ENCODE measurements at regions not wholly inside any gene's neighbourhood (a gene's known extent, or its start where the extent isn't known, plus 50 kb on each side); places are given as distances from the start of the nearest gene placed in this dataset.

- Histone ChIP-seq H3K79me2 (ENCODE audit: insufficient read depth) (no peaks in the 10 kb centered on the region), H3K27ac (no peak overlapping the region), H2AFZ (no peak overlapping the region), H4K20me1 (ENCODE audit: insufficient read depth) (no peaks in the 10 kb centered on the region), H3K4me2 (ENCODE audit: unreplicated experiment) (no peak overlapping the region), H3K9ac (no peak overlapping the region), H3K9me2 (ENCODE audit: insufficient read depth) (no peaks in the 10 kb centered on the region), H3K4me3 (no peak overlapping the region), H3K9me3 (ENCODE audit: low read depth) (no peaks in the 10 kb centered on the region), H3F3A (ENCODE audit: insufficient read depth) (no peaks in the 10 kb centered on the region), H3K27me3 (replicated peaks; ENCODE audit: insufficient read depth) (peaks cover 17% of the 10 kb centered on the region; the same call in 1 of the 2 replicates), H3K4me1 (ENCODE audit: insufficient read depth) (no peaks in the 10 kb centered on the region), H3K36me3 (ENCODE audit: low read depth) (no peaks in the 10 kb centered on the region)
- DNase-seq: no peak
- TF ChIP-seq EZH2phosphoT487 (IDR thresholded peaks at IDR 0.05; ENCODE audit: insufficient read depth, low read depth): no peak
- no peak for TF ChIP-seq EZH2 (IDR thresholded peaks at IDR 0.05; ENCODE audit: insufficient read depth, poor library complexity, severe bottlenecking)
- WGBS, 2 experiments (ENCODE audit: low coverage in 1 of 2, low lambda C conversion rate in 2 of 2, missing lambda C conversion rate in 2 of 2): 15 to 22% methylated on average over 2 of the region's 2 CpGs
- in situ Hi-C loops (cut with MboI): no loop called here
Measured at GRCh38 chr10:58089739-58090138, 178.0 kb downstream of the IPMK start.

DNA sequence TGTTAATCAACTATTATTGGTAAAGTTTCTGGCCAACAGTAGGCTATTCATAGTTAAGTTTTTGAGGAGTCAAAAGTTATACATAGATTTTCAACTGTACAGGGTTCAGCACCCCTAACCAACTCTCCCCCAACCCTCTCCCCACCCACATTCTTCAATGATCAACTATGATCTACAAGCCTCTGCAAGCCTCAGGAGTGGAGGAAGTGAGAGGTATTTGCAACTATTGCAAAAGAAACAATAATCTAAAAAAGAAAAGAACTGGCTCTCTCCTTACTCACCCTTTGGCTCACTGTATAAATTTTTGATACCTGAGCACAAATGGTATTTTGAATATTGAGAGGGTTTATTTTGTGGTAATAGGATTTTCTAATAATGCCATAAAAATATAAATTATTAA, 179.8 kb downstream of the IPMK start:
- in situ Hi-C loops (cut with MboI): no loop called here
- H3K9me2 ChIP-seq (ENCODE audit: insufficient read depth): no peaks in the 10 kb centered on the region

GRCh38 chr10:58086763-58087150, 180.9 kb downstream of the IPMK start:
- Histone ChIP-seq H3K79me2 (ENCODE audit: insufficient read depth) (no peaks in the 10 kb centered on the region), H3K27ac (no peak overlapping the region), H3K9me3 (ENCODE audit: low read depth) (no peaks in the 10 kb centered on the region), H3F3A (ENCODE audit: insufficient read depth) (no peaks in the 10 kb centered on the region), H3K9me2 (ENCODE audit: insufficient read depth) (no peaks in the 10 kb centered on the region), H3K4me2 (ENCODE audit: unreplicated experiment) (no peak overlapping the region), H2AFZ (no peak overlapping the region), H3K36me3 (ENCODE audit: low read depth) (no peaks in the 10 kb centered on the region), H3K9ac (no peak overlapping the region), H3K27me3 (replicated peaks; ENCODE audit: insufficient read depth) (peaks cover 15% of the 10 kb centered on the region; the same call in 1 of the 2 replicates), H3K4me3 (no peak overlapping the region), H3K4me1 (ENCODE audit: insufficient read depth) (no peaks in the 10 kb centered on the region), H4K20me1 (ENCODE audit: insufficient read depth) (no peaks in the 10 kb centered on the region)
- DNase-seq: no peak
- in situ Hi-C loops (cut with MboI): no loop called here
- WGBS, 2 experiments (ENCODE audit: low coverage in 1 of 2, low lambda C conversion rate in 2 of 2, missing lambda C conversion rate in 2 of 2): 54 to 56% methylated on average over 2 of the region's 2 CpGs
- TF ChIP-seq EZH2phosphoT487 (IDR thresholded peaks at IDR 0.05; ENCODE audit: insufficient read depth, low read depth): no peak
- TF ChIP-seq EZH2 (IDR thresholded peaks at IDR 0.05; ENCODE audit: insufficient read depth, poor library complexity, severe bottlenecking): no peak

More for the DNA sequence above, 179.8 kb downstream of the IPMK start:
- Histone ChIP-seq H3K27me3 (replicated peaks; ENCODE audit: insufficient read depth) (peaks cover 17% of the 10 kb centered on the region; the same call in 1 of the 2 replicates), H3K4me1 (ENCODE audit: insufficient read depth) (no peaks in the 10 kb centered on the region), H3F3A (ENCODE audit: insufficient read depth) (no peaks in the 10 kb centered on the region), H3K79me2 (ENCODE audit: insufficient read depth) (no peaks in the 10 kb centered on the region), H3K9ac (no peak overlapping the region), H4K20me1 (ENCODE audit: insufficient read depth) (no peaks in the 10 kb centered on the region), H3K27ac (no peak overlapping the region), H3K4me3 (no peak overlapping the region), H2AFZ (no peak overlapping the region), H3K9me3 (ENCODE audit: low read depth) (no peaks in the 10 kb centered on the region), H3K4me2 (ENCODE audit: unreplicated experiment) (no peak overlapping the region), H3K36me3 (ENCODE audit: low read depth) (no peaks in the 10 kb centered on the region)
- TF ChIP-seq EZH2phosphoT487 (IDR thresholded peaks at IDR 0.05; ENCODE audit: insufficient read depth, low read depth) (no peak), EZH2 (IDR thresholded peaks at IDR 0.05; ENCODE audit: insufficient read depth, poor library complexity, severe bottlenecking) (no peak)
- no peak for DNase-seq

GRCh38 chr10:58086144-58086762, 181.4 kb downstream of the IPMK start:
- Histone ChIP-seq H3K9me2 (ENCODE audit: insufficient read depth) (no peaks in the 10 kb centered on the region), H3K27ac (no peak overlapping the region), H3K27me3 (replicated peaks; ENCODE audit: insufficient read depth) (peaks cover 11% of the 10 kb centered on the region; the same call in 1 of the 2 replicates), H3K4me2 (ENCODE audit: unreplicated experiment) (no peak overlapping the region), H3K79me2 (ENCODE audit: insufficient read depth) (no peaks in the 10 kb centered on the region), H3F3A (ENCODE audit: insufficient read depth) (no peaks in the 10 kb centered on the region), H2AFZ (no peak overlapping the region), H3K9me3 (ENCODE audit: low read depth) (no peaks in the 10 kb centered on the region), H3K9ac (no peak overlapping the region), H3K4me1 (ENCODE audit: insufficient read depth) (no peaks in the 10 kb centered on the region), H3K4me3 (no peak overlapping the region), H3K36me3 (ENCODE audit: low read depth) (no peaks in the 10 kb centered on the region), H4K20me1 (ENCODE audit: insufficient read depth) (no peaks in the 10 kb centered on the region)
- WGBS, 2 experiments (ENCODE audit: low coverage in 1 of 2, low lambda C conversion rate in 2 of 2, missing lambda C conversion rate in 2 of 2): 7 to 8% methylated on average over 2 of the region's 2 CpGs
- in situ Hi-C loops (cut with MboI): no loop called here
- no peak for TF ChIP-seq EZH2 (IDR thresholded peaks at IDR 0.05; ENCODE audit: insufficient read depth, poor library complexity, severe bottlenecking)
- TF ChIP-seq EZH2phosphoT487 (IDR thresholded peaks at IDR 0.05; ENCODE audit: insufficient read depth, low read depth): no peak
- DNase-seq: no peak

DNA sequence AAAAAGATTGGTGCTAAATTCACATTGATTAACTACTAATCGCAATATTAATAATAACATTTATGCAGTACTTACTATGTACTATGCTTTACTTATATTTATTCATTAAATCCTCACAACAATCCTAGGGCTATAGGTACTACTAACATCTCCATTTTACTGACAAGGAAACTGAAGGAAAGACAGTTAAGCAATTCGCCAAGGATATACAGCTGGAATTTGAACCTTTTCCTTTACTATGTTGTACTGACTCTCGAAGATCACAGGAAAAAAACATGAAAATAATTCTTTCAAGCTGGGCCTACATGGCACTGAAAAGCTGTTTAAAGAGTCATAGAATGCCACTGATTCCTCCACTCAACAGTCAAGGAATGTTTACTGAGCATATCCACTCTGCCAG, 185.4 kb downstream of the IPMK start:
- Histone ChIP-seq H3K79me2 (ENCODE audit: insufficient read depth) (no peaks in the 10 kb centered on the region), H3K9ac (no peak overlapping the region), H3K4me1 (ENCODE audit: insufficient read depth) (no peaks in the 10 kb centered on the region), H2AFZ (no peak overlapping the region), H3K9me3 (ENCODE audit: low read depth) (no peaks in the 10 kb centered on the region), H3K36me3 (ENCODE audit: low read depth) (no peaks in the 10 kb centered on the region), H3K4me2 (ENCODE audit: unreplicated experiment) (no peak overlapping the region), H3K27me3 (replicated peaks; ENCODE audit: insufficient read depth) (peaks cover 16% of the 10 kb centered on the region; the same call in 1 of the 2 replicates), H3F3A (ENCODE audit: insufficient read depth) (no peaks in the 10 kb centered on the region), H3K27ac (no peak overlapping the region), H3K4me3 (no peak overlapping the region), H3K9me2 (ENCODE audit: insufficient read depth) (no peaks in the 10 kb centered on the region), H4K20me1 (ENCODE audit: insufficient read depth) (no peaks in the 10 kb centered on the region)
- 23 to 24% methylated on average over 3 of the region's 3 CpGs for WGBS, 2 experiments (ENCODE audit: low coverage in 1 of 2, low lambda C conversion rate in 2 of 2, missing lambda C conversion rate in 2 of 2)
- no peak for DNase-seq
- in situ Hi-C loops (cut with MboI): no loop called here
- TF ChIP-seq EZH2phosphoT487 (IDR thresholded peaks at IDR 0.05; ENCODE audit: insufficient read depth, low read depth) (no peak), EZH2 (IDR thresholded peaks at IDR 0.05; ENCODE audit: insufficient read depth, poor library complexity, severe bottlenecking) (no peak)
